Neuronal stem cell (in vitro differentiated cells): ENCODE measurements at regions not wholly inside any gene's neighbourhood (a gene's known extent, or its start where the extent isn't known, plus 50 kb on each side); places are given as distances from the start of the nearest gene placed in this dataset.
A peak's percentile ranks its signal among the peaks of the same experiment; 100 is the strongest.
"Not testable (repeated sequence)": the region's sequence is repeated elsewhere in the genome, so short reads cannot be mapped to it uniquely, and the experiment has no call there.

Experiments
- DNase-seq: peaks from one replicate; pipeline ENCODE4 v3.0.0-alpha.2; 2013; ENCODE audit warnings: low spot score
- H2AFZ ChIP-seq: one replicate; pipeline ENCODE4 v1.6.1; 2013; ENCODE audit warnings: mild to moderate bottlenecking, low read length, inconsistent platforms
- H2AK5ac ChIP-seq: 2 replicates; pipeline ENCODE4 v1.6.1; 2013; ENCODE audit warnings: low read depth, mild to moderate bottlenecking, inconsistent platforms, low read length, moderate library complexity, mixed read lengths
- H2BK120ac ChIP-seq: 2 replicates; pipeline ENCODE4 v1.6.1; 2013; ENCODE audit warnings: low read depth, mild to moderate bottlenecking, inconsistent platforms, low read length, moderate library complexity, mixed read lengths
- H2BK12ac ChIP-seq: one replicate; pipeline ENCODE4 v1.6.1; 2013; ENCODE audit warnings: low read length, inconsistent platforms
- H2BK15ac ChIP-seq: 2 replicates; pipeline ENCODE4 v1.6.1; 2013; ENCODE audit warnings: mild to moderate bottlenecking, low read length, inconsistent platforms, mixed read lengths
- H2BK5ac ChIP-seq: one replicate; pipeline ENCODE4 v1.6.1; 2013; ENCODE audit warnings: inconsistent platforms, mild to moderate bottlenecking, low read length, moderate library complexity
- H3K14ac ChIP-seq: one replicate; pipeline ENCODE4 v1.6.1; 2013; ENCODE audit warnings: low read length, inconsistent platforms
- H3K18ac ChIP-seq: 2 replicates; pipeline ENCODE4 v1.6.1; 2013; ENCODE audit warnings: low read length, inconsistent platforms
- H3K23ac ChIP-seq: 2 replicates; pipeline ENCODE4 v1.6.1; 2013; ENCODE audit warnings: low read depth, mild to moderate bottlenecking, mixed read lengths, low read length, inconsistent platforms; ENCODE audit not compliant: poor library complexity
- H3K27ac ChIP-seq: replicated peaks from 3 replicates; pipeline ENCODE4 v1.5.1; 2013; ENCODE audit warnings: low read length, inconsistent platforms
- H3K27me3 ChIP-seq, 3 experiments: 2 replicates each; pipeline ENCODE4 v1.6.1; 2013; ENCODE audit warnings: low read length in 3 of 3, mild to moderate bottlenecking in 2 of 3, inconsistent platforms in 1 of 3, low read depth in 1 of 3, mixed read lengths in 1 of 3, moderate library complexity in 1 of 3; ENCODE audit not compliant: control insufficient read depth in 3 of 3, insufficient read depth in 3 of 3
- H3K36me3 ChIP-seq, 2 donors: replicated peaks in 1 of 2; 2 replicates each; pipeline ENCODE4 v1.6.1; 2013; ENCODE audit warnings: low read length in 2 of 2; ENCODE audit not compliant: control insufficient read depth in 2 of 2, insufficient read depth in 2 of 2
- H3K4ac ChIP-seq: 2 replicates; pipeline ENCODE4 v1.6.1; 2013; ENCODE audit warnings: inconsistent platforms, mild to moderate bottlenecking, low read length, moderate library complexity
- H3K4me1 ChIP-seq, 2 donors: 1 replicate in 1 of 2; 2 replicates in 1 of 2; pipeline ENCODE4 v1.6.1; 2013; ENCODE audit warnings: low read length in 2 of 2, low read depth in 1 of 2; ENCODE audit not compliant: control insufficient read depth in 2 of 2, insufficient read depth in 1 of 2
- H3K4me2 ChIP-seq: one replicate; pipeline ENCODE4 v1.6.1; 2013; ENCODE audit warnings: mild to moderate bottlenecking, low read length, inconsistent platforms; ENCODE audit not compliant: insufficient read depth, poor library complexity, severe bottlenecking
- H3K4me3 ChIP-seq, 2 donors: 2 replicates each; pipeline ENCODE4 v1.5.1; 2013; ENCODE audit warnings: low read length in 2 of 2, mild to moderate bottlenecking in 2 of 2, inconsistent platforms in 1 of 2, moderate library complexity in 1 of 2
- H3K79me1 ChIP-seq: one replicate; pipeline ENCODE4 v1.6.1; 2013; ENCODE audit warnings: low read depth, mild to moderate bottlenecking, inconsistent platforms, low read length, moderate library complexity
- H3K9ac ChIP-seq: one replicate; pipeline ENCODE4 v1.6.1; 2013; ENCODE audit warnings: mild to moderate bottlenecking, low read depth, low read length, inconsistent platforms; ENCODE audit not compliant: poor library complexity
- H3K9me3 ChIP-seq, 2 donors: replicated peaks in 1 of 2; 2 replicates each; pipeline versions ENCODE3 to v1.6.1; 2013; ENCODE audit warnings: low read length in 2 of 2, mild to moderate bottlenecking in 2 of 2, inconsistent platforms in 1 of 2, low read depth in 1 of 2, mixed read lengths in 1 of 2, moderate library complexity in 1 of 2; ENCODE audit not compliant: control insufficient read depth in 2 of 2, insufficient read depth in 1 of 2
- H4K8ac ChIP-seq: one replicate; pipeline ENCODE4 v1.6.1; 2013; ENCODE audit warnings: low read depth, mild to moderate bottlenecking, inconsistent platforms, low read length, moderate library complexity
- H4K91ac ChIP-seq: one replicate; pipeline ENCODE4 v1.6.1; 2013; ENCODE audit warnings: low read length, low read depth, mild to moderate bottlenecking, inconsistent platforms; ENCODE audit not compliant: poor library complexity
- WGBS, 2 donors: extraction: QIAGEN DNeasy Blood & Tissue Kit; methylation state at CpG; one replicate each; pipeline ENCODE4 v1.1.7; 2013; ENCODE audit warnings: missing lambda C conversion rate in 2 of 2, mixed read lengths in 1 of 2; ENCODE audit not compliant: insufficient read length in 2 of 2, insufficient replicate concordance in 1 of 2; ENCODE audit errors: extremely low coverage in 2 of 2; 5-methylcytosine and 5-hydroxymethylcytosine counted together

DNA sequence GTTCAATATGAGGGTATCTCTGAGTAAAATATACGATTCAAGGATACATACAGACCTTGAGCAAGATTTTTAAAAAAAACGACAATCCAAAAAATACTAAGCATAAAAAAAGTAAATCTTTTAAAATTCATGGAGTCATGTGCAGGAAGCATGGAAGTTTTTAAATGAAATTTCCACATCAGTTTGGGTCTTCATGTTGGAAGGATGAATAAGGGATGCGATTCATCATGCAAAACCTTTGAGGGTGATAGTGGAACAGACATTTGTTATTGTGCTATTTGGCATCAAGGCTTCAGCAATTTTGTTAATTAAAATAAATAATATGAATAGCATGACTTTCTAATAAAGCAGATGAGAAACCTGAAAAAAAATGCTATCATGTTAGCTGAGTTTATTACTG lies 815.0 kb upstream of the PCDH10 start:
- no peak overlapping the region for H4K8ac ChIP-seq
- no CpG with 5 or more reads among the region's 3 CpGs for WGBS, 2 donors
- H3K4me3 ChIP-seq = no peak overlapping the region
- H2AFZ ChIP-seq = no peak overlapping the region
- no peaks in the 10 kb centered on the region for H3K4me1 ChIP-seq
- no peak overlapping the region for H3K4me2 ChIP-seq
- no peak overlapping the region for H3K14ac ChIP-seq
- H3K23ac ChIP-seq = no peak overlapping the region
- H3K18ac ChIP-seq = no peak overlapping the region
- no peak overlapping the region for H4K91ac ChIP-seq
- no peaks in the 10 kb centered on the region for H3K36me3 ChIP-seq
- no peak overlapping the region for H3K27ac ChIP-seq
- no peaks in the 10 kb centered on the region for H3K79me1 ChIP-seq
- H2BK12ac ChIP-seq = no peak overlapping the region
- no peaks in the 10 kb centered on the region for H3K9me3 ChIP-seq
- no peak overlapping the region for H3K4ac ChIP-seq
- no peak overlapping the region for H2BK15ac ChIP-seq
- H3K27me3 ChIP-seq = no peaks in the 10 kb centered on the region
- H2BK120ac ChIP-seq = no peak overlapping the region
- H2BK5ac ChIP-seq = no peak overlapping the region
- no peak for DNase-seq
- H2AK5ac ChIP-seq = no peak overlapping the region
- H3K9ac ChIP-seq = no peak overlapping the region

DNA sequence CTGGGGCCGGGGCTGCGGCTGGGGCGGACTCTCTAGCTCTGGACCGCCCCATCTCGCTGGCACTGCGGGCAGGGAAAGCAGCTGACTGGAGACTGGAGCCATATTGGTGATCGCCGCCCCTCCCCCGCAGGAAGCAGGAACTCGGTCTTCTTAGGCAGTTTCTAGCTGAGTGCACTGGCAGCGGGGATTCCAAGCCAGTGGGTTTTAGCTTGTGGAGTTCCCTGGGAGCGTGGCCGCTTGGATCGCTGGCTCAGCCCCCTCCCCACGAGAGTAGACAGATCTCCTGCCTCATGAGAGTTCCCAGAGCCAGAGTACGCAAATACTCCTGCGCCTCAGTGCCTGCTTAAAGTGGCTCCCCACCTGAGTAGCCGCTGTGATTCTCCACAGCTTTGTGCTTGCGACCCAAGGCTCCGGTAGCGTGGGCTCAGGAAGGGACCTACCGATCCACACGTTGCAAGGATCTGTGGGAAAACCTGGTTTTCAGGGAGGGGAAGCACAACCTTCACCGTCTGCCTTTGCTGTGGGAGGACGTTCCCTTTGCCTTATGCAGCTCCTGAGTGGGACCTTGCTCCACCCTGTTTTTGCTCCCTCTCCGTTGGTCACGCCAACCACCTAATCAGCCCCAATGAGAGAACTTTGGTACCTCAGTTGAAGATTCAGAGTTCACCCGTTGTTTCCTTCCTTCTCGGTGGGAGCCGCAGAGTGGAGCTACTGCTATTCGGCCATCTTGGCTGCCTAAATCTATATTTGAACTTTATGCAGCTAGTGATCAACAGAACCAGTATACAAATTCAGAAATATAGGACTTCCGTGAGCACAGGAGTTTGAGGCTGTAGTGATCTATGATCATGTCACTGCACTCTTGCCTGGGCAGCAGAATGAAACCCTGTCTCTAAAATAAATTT lies 803.9 kb upstream of the PCDH10 start:
- no peak for DNase-seq
- Histone ChIP-seq H3K4ac (no peak overlapping the region), H3K4me2 (no peak overlapping the region), H3K27me3 (no peaks in the 10 kb centered on the region), H3K9me3 (peaks cover 0 to 3% of the 10 kb centered on the region in 2 donors), H3K27ac (no peak overlapping the region), H3K14ac (no peak overlapping the region), H4K91ac (no peak overlapping the region), H2BK15ac (no peak overlapping the region), H2BK5ac (no peak overlapping the region), H3K4me3 (no peak overlapping the region), H4K8ac (no peak overlapping the region), H2AFZ (peak overlapping the region; percentile 65), H3K18ac (no peak overlapping the region), H3K23ac (no peak overlapping the region), H3K4me1 (no peaks in the 10 kb centered on the region), H2BK12ac (no peak overlapping the region), H3K36me3 (no peaks in the 10 kb centered on the region), H2AK5ac (no peak overlapping the region), H3K9ac (no peak overlapping the region), H3K79me1 (no peaks in the 10 kb centered on the region), H2BK120ac (no peak overlapping the region)
- no CpG with 5 or more reads among the region's 32 CpGs for WGBS, 2 donors

DNA sequence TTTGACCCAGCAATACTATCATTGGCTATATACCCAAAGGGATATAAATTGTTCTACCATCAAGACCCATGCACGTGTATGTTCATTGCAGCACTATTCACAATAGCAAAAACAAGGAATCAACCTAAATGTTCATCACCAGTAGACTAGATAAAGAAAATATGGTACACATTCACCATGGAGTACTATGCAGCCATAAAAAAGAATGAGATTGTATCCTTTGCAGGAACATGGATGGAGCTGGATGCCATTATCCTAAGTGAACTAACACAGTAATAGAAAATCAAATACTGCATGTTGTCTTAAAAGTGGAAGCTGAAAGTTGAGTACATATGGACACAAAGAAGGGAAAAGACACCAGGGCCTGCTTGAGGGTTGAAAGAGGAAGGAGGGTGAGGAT lies 803.1 kb upstream of the PCDH10 start:
- H3K27ac ChIP-seq = no peak overlapping the region
- no peaks in the 10 kb centered on the region for H3K79me1 ChIP-seq
- H3K4ac ChIP-seq = no peak overlapping the region
- no peak overlapping the region for H4K8ac ChIP-seq
- H2BK5ac ChIP-seq = no peak overlapping the region
- no peak overlapping the region for H2BK15ac ChIP-seq
- H4K91ac ChIP-seq = no peak overlapping the region
- no peaks in the 10 kb centered on the region for H3K4me1 ChIP-seq
- no peak overlapping the region for H3K18ac ChIP-seq
- no CpG with 5 or more reads among the region's 1 CpG for WGBS, 2 donors
- no peak overlapping the region for H3K23ac ChIP-seq
- no peak for DNase-seq
- no peak overlapping the region for H3K9ac ChIP-seq
- H3K27me3 ChIP-seq = no peaks in the 10 kb centered on the region
- no peak overlapping the region for H2AK5ac ChIP-seq
- no peak overlapping the region for H2BK120ac ChIP-seq
- no peak overlapping the region for H2AFZ ChIP-seq
- H2BK12ac ChIP-seq = no peak overlapping the region
- H3K9me3 ChIP-seq = peaks cover 0 to 3% of the 10 kb centered on the region in 2 donors
- no peak overlapping the region for H3K14ac ChIP-seq
- H3K36me3 ChIP-seq = no peaks in the 10 kb centered on the region
- H3K4me2 ChIP-seq = no peak overlapping the region
- H3K4me3 ChIP-seq = no peak overlapping the region

DNA sequence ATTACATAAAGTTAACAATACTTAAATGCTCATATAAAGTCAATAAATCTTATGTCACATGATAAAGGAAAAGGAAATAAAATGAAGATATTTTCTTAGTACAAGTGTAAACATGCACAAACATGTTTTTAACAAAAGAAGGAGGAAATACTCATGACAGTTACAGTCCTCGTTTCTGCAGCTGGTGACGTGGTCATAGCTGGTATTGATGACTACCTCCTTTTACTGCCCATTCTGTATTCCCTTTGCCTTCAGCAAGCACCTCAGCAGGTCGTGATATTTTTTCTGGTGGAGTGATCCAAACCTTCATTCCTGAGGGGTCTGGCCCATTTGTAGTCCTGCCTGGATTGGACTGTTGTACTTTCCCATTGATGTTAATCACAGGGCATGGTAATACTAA lies 797.5 kb upstream of the PCDH10 start:
- not testable (repeated sequence) for H2BK5ac ChIP-seq, H2BK120ac ChIP-seq, H3K36me3 ChIP-seq, H4K91ac ChIP-seq, H4K8ac ChIP-seq, H3K23ac ChIP-seq, H2AK5ac ChIP-seq, H3K4me3 ChIP-seq, H3K4me2 ChIP-seq, H3K4me1 ChIP-seq, H2BK15ac ChIP-seq, DNase-seq, H3K9me3 ChIP-seq, H3K27ac ChIP-seq, H2AFZ ChIP-seq, H3K9ac ChIP-seq, H3K79me1 ChIP-seq, H3K14ac ChIP-seq, H3K27me3 ChIP-seq, H3K18ac ChIP-seq, H3K4ac ChIP-seq, H2BK12ac ChIP-seq
- WGBS, 2 donors = no CpG with 5 or more reads among the region's 3 CpGs
